ENCODE measurements at regions not wholly inside any gene's neighbourhood (a gene's known extent, or its start where the extent isn't known, plus 50 kb on each side); places are given as distances from the start of the nearest gene placed in this dataset.

DNA sequence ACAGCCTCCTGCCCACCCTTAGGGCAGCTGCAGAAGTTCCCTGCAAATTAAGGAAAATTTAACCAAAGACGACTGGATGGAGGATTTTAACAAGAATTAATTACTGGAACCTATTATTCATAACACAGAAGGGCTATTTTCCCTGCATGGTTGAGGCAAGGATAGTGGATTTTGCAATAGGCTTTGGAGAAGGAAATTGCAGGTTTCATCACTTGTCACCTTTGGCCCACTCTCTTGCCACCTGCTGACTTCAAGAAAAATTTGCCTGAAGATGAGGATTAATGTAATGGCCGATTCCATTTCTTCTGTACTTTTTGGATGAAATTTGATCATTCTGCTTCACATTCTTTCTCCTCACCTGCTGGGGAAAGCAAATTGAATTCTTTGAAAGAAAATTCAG lies 261.7 kb downstream of the FGF9 start:
- no peak overlapping the region for H3K18ac ChIP-seq (ENCODE audit: insufficient read length, low read depth, low read length)
- no peak overlapping the region for H3K4me2 ChIP-seq (ENCODE audit: insufficient read depth, insufficient read length, low read length)
- H4K8ac ChIP-seq (replicated peaks; ENCODE audit: insufficient read length, low read depth, low read length) = no peak overlapping the region
- H2BK20ac ChIP-seq (ENCODE audit: low read depth, low read length, poor library complexity, severe bottlenecking) = no peak overlapping the region
- H3K4ac ChIP-seq (ENCODE audit: low read depth, low read length) = no peak overlapping the region
- H3K4me1 ChIP-seq (ENCODE audit: insufficient read depth, low read length) = no peaks in the 10 kb centered on the region
- H3K9me3 Mint-ChIP-seq = peaks cover 0 to 4% of the 10 kb centered on the region in 2 experiments; a peak in 1 of 5 replicates
- H4K91ac ChIP-seq (ENCODE audit: insufficient read length, low read depth, low read length) = no peak overlapping the region
- H3K4me3 Mint-ChIP-seq = no peak overlapping the region
- DNase-seq = no peak
- H2BK15ac ChIP-seq (ENCODE audit: low read depth, low read length) = no peak overlapping the region
- H3K79me2 ChIP-seq (ENCODE audit: insufficient read depth, low read length) = no peaks in the 10 kb centered on the region
- H3K4me1 Mint-ChIP-seq = peaks cover 12 to 16% of the 10 kb centered on the region in 2 experiments
- no peak overlapping the region for H2AK5ac ChIP-seq (ENCODE audit: insufficient read length, low read length)
- TF ChIP-seq CTCF (conservative IDR thresholded peaks at IDR 0.05) = no peak
- WGBS (ENCODE audit: extremely low coverage, insufficient read length, low lambda C conversion rate) = no CpG with 5 or more reads among the region's 2 CpGs
- no peak overlapping the region for H3K56ac ChIP-seq (ENCODE audit: insufficient read length, low read depth, low read length)
- H2BK120ac ChIP-seq (ENCODE audit: low read depth, low read length, poor library complexity, severe bottlenecking) = no peak overlapping the region
- H2BK12ac ChIP-seq (ENCODE audit: insufficient read length, low read depth, low read length) = no peak overlapping the region
- H3K27ac Mint-ChIP-seq = no peak overlapping the region
- no peaks in the 10 kb centered on the region for H3K79me1 ChIP-seq (ENCODE audit: insufficient read depth, low read depth, low read length, poor library complexity, severe bottlenecking)
- no peak overlapping the region for H3K27ac ChIP-seq (ENCODE audit: insufficient read length, low read depth, low read length)
- H3K9me3 ChIP-seq (ENCODE audit: control insufficient read depth, low read depth, low read length) = no peaks in the 10 kb centered on the region
- no peak overlapping the region for H2AFZ ChIP-seq (ENCODE audit: low read length)
- H3K23me2 ChIP-seq (ENCODE audit: insufficient read length, low read depth, low read length, poor library complexity, severe bottlenecking) = no peaks in the 10 kb centered on the region
- no peak overlapping the region for H3K9ac ChIP-seq (ENCODE audit: extremely low read depth, insufficient read length, low read length)
- H3K36me3 Mint-ChIP-seq (ENCODE audit: insufficient read depth in 1 of 3, low read depth in 3 of 3) = no peaks in the 10 kb centered on the region
- H3K23ac ChIP-seq (ENCODE audit: insufficient read length, low read depth, low read length) = no peak overlapping the region
- no peaks in the 10 kb centered on the region for H4K20me1 ChIP-seq (ENCODE audit: control insufficient read depth, insufficient read depth, insufficient read length)
- no peak overlapping the region for H2BK5ac ChIP-seq (ENCODE audit: insufficient read length, low read length)
- H3K14ac ChIP-seq (ENCODE audit: insufficient read depth, low read length) = no peak overlapping the region
- no peaks in the 10 kb centered on the region for H3K27me3 Mint-ChIP-seq (ENCODE audit: low read depth)
- no peak overlapping the region for H4K5ac ChIP-seq (ENCODE audit: insufficient read length, low read depth, low read length)
- H3K27me3 ChIP-seq (ENCODE audit: insufficient read depth, low read length) = no peaks in the 10 kb centered on the region
- H3T11ph ChIP-seq (ENCODE audit: low read length) = no peak overlapping the region
